Mucosa of rectum (tissue), 2 donors: ENCODE measurements at regions not wholly inside any gene's neighbourhood (a gene's known extent, or its start where the extent isn't known, plus 50 kb on each side); places are given as distances from the start of the nearest gene placed in this dataset.
"Not testable (repeated sequence)": the region's sequence is repeated elsewhere in the genome, so short reads cannot be mapped to it uniquely, and the experiment has no call there.

ENCODE experiments used
- H3K27ac ChIP-seq, 2 donors: one replicate each; pipeline ENCODE4 v1.7.0; 2013; ENCODE audit warnings: inconsistent platforms in 2 of 2, low read depth in 2 of 2, low read length in 2 of 2
- H3K27me3 ChIP-seq, 2 donors: one replicate each; pipeline ENCODE4 v1.7.0; 2013; ENCODE audit warnings: low read length in 2 of 2; ENCODE audit not compliant: control insufficient read depth in 2 of 2, insufficient read depth in 2 of 2
- H3K36me3 ChIP-seq, 2 donors: one replicate each; pipeline ENCODE4 v1.7.0; 2013; ENCODE audit warnings: low read length in 2 of 2; ENCODE audit not compliant: control insufficient read depth in 2 of 2, insufficient read depth in 2 of 2
- H3K4me1 ChIP-seq, 2 donors: one replicate each; pipeline ENCODE4 v1.7.0; 2013; ENCODE audit warnings: low read length in 2 of 2, mild to moderate bottlenecking in 1 of 2; ENCODE audit not compliant: control insufficient read depth in 2 of 2, insufficient read depth in 2 of 2
- H3K4me3 ChIP-seq, 2 donors: one replicate each; pipeline ENCODE4 v1.7.0; 2013; ENCODE audit warnings: low read length in 2 of 2
- H3K9ac ChIP-seq, 2 donors: one replicate each; pipeline ENCODE4 v1.7.0; 2013; ENCODE audit warnings: low read length in 2 of 2, low read depth in 1 of 2, mild to moderate bottlenecking in 1 of 2
- H3K9me3 ChIP-seq, 2 donors: one replicate each; pipeline ENCODE4 v1.7.0; 2013; ENCODE audit warnings: low read length in 2 of 2; ENCODE audit not compliant: control insufficient read depth in 2 of 2
- donor health status: healthy.
- donor health status: Normal muscosa, but diverticular disease.

DNA sequence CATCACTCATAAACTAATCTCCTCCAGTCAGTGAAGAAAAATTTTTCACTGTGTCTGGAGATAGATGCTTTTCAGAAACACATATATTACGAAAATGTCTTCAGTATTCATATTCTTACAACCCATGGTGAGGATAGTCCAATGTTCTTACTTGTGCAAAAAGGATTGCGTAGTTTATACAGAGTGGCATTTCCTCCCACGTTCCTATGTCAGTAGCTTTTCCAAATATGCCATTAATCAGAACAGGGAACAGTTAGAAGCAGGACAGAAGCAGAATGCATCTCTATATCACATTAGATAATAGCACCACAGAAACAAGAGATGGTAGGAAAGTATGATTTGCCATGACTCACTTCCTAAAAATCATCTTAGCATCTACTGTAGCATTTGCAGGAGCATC lies 282.9 kb downstream of the SLITRK5 start:
- Histone ChIP-seq H3K27me3 (no peaks in the 10 kb centered on the region), H3K36me3 (no peaks in the 10 kb centered on the region), H3K4me3 (no peak overlapping the region), H3K4me1 (no peaks in the 10 kb centered on the region), H3K9ac (no peak overlapping the region), H3K27ac (no peak overlapping the region), H3K9me3 (no peaks in the 10 kb centered on the region)

DNA sequence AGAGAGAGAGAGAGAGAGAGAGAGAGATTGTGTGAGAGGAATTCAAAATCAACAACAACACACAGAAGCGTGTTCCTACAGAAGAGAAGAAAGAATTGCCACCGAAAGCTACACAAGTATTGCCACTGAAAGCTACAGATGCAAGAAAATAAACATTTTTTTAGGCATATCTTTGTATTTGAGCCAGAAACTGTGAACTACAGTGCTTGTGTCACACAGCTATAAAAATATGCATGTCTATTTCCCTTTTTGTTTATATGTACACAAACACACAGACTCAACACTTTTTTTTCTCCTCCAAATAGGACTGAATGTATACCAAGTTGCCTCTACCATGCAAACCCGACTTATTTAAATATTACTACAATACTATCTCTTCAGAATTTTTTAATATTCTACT lies 290.4 kb downstream of the SLITRK5 start:
- no peak overlapping the region for H3K9ac ChIP-seq
- H3K4me1 ChIP-seq, result no peaks in the 10 kb centered on the region
- H3K36me3 ChIP-seq, result no peaks in the 10 kb centered on the region
- no peaks in the 10 kb centered on the region for H3K27me3 ChIP-seq
- H3K9me3 ChIP-seq, result no peaks in the 10 kb centered on the region
- H3K27ac ChIP-seq, result no peak overlapping the region
- no peak overlapping the region for H3K4me3 ChIP-seq

DNA sequence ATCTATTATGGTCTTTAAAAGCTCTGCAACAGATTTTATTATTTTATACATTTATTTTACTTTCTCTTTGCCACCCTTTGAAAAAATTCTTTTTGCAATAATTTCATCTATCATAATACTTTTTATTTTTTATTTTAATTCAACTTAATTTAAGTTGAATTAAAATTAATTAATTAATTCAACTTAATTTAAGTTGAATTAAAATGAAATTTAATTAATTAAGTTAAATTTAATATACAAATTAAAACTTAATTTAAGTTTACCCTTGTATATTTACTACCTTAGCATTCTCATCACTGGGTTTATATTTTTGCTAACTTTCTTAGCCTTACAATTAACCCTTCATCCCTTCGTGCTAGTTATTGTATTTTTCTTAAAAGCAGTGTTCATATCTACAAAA lies 301.4 kb downstream of the SLITRK5 start:
- Histone ChIP-seq H3K27me3 (no peaks in the 10 kb centered on the region), H3K36me3 (no peaks in the 10 kb centered on the region), H3K9ac (no peak overlapping the region), H3K4me3 (no peak overlapping the region), H3K27ac (no peak overlapping the region), H3K9me3 (no peaks in the 10 kb centered on the region), H3K4me1 (no peaks in the 10 kb centered on the region)

DNA sequence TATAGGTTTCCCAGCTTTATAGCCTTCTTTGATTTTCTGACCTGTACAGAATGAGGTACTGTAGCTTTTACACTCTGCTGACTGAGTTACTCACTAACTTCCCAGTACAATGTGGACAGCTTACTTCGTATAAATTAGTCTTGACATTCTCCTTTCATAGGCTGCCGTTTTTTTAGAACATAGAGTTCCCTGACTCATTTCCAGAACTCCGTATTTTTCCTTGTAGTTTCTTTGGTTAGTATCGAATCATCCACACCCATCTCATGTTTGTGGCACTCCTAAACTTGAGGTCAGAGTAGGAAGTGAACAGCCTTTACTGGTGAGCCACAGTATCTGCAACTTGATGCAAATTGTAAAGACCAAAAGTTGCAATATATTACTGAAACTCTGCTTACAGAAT lies 303.9 kb downstream of the SLITRK5 start:
- no peak overlapping the region for H3K9ac ChIP-seq
- H3K4me1 ChIP-seq, result no peaks in the 10 kb centered on the region
- no peaks in the 10 kb centered on the region for H3K36me3 ChIP-seq
- no peak overlapping the region for H3K27ac ChIP-seq
- H3K27me3 ChIP-seq, result no peaks in the 10 kb centered on the region
- no peak overlapping the region for H3K4me3 ChIP-seq
- H3K9me3 ChIP-seq, result no peaks in the 10 kb centered on the region

DNA sequence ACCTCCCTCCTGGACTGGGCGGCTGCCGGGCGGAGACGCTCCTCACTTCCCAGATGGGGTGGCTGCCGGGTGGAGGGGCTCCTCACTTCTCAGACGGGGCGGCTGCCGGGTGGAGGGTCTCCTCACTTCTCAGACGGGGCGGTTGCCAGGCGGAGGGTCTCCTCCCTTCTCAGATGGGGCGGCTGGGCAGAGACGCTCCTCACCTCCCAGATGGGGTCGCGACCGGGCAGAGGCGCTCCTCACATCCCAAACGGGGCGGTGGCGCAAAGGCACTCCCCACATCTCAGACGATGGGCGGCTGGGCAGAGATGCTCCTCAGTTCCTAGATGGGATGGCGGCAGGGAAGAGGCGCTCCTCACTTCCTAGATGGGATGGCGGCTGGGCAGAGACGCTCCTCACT lies 305.5 kb downstream of the SLITRK5 start:
- H3K9ac ChIP-seq, H3K9me3 ChIP-seq, H3K4me3 ChIP-seq, H3K27me3 ChIP-seq, H3K36me3 ChIP-seq, H3K4me1 ChIP-seq, H3K27ac ChIP-seq: not testable (repeated sequence)

DNA sequence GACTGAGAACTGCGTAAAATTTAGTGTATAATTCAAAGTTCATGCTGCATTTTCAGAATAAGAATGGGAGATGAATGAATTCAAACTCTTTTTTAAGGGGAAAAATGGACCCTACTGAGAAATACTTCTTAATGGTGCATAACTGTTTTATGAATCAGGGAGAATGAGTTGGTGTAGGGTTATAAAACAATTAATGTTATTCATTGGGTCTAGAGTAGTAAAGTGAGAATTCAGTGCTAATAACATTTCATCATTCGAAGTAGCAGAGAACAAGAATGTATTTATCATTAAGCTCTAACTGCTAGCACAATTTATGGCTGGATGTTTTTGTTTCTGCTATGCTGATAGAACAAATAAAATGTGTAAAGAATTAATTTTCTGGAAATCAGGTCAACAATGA lies 310.2 kb downstream of the SLITRK5 start:
- Histone ChIP-seq H3K9ac (no peak overlapping the region), H3K27me3 (no peaks in the 10 kb centered on the region), H3K4me1 (no peaks in the 10 kb centered on the region), H3K9me3 (no peaks in the 10 kb centered on the region), H3K4me3 (no peak overlapping the region), H3K36me3 (no peaks in the 10 kb centered on the region), H3K27ac (no peak overlapping the region)

DNA sequence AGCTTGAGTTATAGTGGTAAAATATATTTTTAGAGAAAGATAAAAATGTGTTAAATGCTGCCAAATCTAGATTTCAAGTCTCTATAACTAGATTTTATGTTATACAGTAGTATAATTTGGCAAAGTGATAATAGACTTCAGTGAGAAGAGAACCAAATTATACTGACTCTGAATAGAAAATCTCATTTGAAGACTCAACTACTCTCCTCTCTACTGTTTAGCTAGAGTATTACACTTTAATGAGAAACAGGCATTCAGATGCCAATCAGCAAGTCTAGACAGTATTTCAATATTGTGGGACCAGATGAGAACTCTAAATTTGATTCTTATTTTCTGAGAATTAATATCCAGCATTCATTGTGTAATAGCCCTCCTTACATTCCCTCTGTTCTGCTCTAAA lies 311.2 kb downstream of the SLITRK5 start:
- Histone ChIP-seq H3K36me3 (no peaks in the 10 kb centered on the region), H3K9me3 (no peaks in the 10 kb centered on the region), H3K27ac (no peak overlapping the region), H3K4me1 (no peaks in the 10 kb centered on the region), H3K27me3 (no peaks in the 10 kb centered on the region), H3K9ac (no peak overlapping the region), H3K4me3 (no peak overlapping the region)

DNA sequence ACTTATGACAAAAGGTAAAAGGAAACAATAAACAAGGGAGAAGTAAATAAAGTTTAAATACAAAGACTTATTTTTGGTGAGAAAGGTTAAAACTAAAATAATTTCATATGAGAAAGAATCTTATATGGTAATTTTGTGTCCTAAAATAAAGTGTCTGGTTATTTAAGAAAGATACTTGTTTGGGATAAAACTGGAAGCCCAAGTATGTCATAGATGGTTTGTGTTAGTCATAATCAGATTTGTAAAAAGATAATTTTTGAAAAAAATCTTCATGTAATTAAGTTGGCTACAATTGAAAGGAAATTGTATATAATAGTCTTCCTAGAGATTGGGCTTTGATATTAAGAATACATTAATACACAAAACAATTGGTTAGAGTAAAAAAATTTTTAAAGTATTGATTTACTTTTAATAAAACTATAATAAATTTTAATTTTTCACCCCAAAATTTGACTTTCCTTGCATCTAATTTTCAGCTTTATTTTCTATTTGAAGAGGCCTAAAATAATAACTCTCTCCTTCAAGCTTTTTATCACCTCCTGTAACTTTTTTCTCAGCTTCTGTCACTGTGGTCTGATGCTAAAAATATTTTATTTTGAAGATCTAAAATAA lies 315.6 kb downstream of the SLITRK5 start:
- no peak overlapping the region for H3K4me3 ChIP-seq
- no peaks in the 10 kb centered on the region for H3K27me3 ChIP-seq
- no peaks in the 10 kb centered on the region for H3K9me3 ChIP-seq
- H3K4me1 ChIP-seq, result no peaks in the 10 kb centered on the region
- H3K36me3 ChIP-seq, result no peaks in the 10 kb centered on the region
- H3K27ac ChIP-seq, result no peak overlapping the region
- H3K9ac ChIP-seq, result no peak overlapping the region

DNA sequence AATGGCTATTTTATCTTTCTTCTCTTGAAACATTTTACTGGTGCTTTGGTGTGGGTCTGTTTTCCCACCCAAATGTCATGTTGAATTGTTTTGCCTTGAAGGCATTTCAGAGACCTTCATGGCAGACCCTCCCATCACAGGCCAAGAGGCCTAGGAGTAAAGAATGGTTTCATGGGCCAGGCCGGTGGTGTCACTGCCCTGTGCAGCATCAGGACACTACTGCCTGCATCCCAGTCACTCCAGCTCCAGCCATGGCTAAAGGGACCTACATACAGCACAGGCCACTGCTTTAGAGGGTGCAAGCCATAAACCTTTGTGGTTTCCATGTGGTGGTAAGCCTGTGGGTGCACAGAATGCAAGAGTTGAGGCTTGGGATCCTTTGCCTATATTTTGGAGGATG lies 326.9 kb downstream of the SLITRK5 start:
- Histone ChIP-seq H3K9ac (no peak overlapping the region), H3K4me1 (no peaks in the 10 kb centered on the region), H3K36me3 (no peaks in the 10 kb centered on the region), H3K4me3 (no peak overlapping the region), H3K9me3 (no peaks in the 10 kb centered on the region), H3K27me3 (no peaks in the 10 kb centered on the region), H3K27ac (no peak overlapping the region)

DNA sequence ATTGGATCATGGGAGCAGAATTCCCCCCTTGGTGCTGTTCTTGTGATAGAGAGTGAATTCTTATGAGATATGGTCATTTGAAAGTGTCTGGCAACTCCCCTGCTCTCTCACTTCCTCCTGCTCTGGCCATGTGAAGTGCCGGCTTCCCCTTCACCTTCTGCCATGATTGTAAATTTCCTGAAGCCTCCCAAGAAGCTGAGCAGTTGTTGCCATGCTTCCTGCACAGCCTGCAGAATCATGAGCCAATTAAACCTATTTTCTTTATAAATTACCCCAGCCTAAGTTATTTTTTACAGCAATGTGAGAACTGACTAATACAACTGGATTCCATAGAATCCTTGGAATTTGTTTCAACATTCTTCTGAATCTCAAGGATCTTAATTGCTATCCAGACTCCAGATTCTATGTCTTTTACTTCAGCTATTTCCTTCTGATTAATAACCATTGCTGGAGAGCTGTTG lies 328.1 kb downstream of the SLITRK5 start:
- H3K9me3 ChIP-seq, result no peaks in the 10 kb centered on the region
- no peaks in the 10 kb centered on the region for H3K27me3 ChIP-seq
- H3K4me3 ChIP-seq, result no peak overlapping the region
- no peaks in the 10 kb centered on the region for H3K4me1 ChIP-seq
- H3K27ac ChIP-seq, result no peak overlapping the region
- no peaks in the 10 kb centered on the region for H3K36me3 ChIP-seq
- no peak overlapping the region for H3K9ac ChIP-seq

DNA sequence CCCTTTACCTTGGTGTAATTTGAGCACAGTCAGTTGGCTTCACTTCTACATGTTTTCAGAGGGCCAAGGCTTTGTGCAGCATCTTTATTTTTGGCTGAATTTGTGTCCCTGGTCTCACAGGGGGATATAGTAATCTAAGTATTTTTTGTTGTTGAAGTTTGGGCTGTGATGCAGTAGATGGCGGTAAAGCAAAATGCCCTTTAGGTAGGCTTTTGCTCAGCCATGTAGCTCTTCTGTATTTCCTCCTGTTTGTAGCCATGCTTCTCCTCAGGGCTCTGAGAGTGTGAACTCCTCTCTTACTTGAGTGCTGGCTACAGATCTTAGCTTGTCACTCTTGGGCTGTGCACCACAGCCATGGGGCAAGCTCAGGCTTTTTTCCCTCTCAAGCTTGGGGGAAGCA lies 328.6 kb downstream of the SLITRK5 start:
- Histone ChIP-seq H3K27me3 (no peaks in the 10 kb centered on the region), H3K36me3 (no peaks in the 10 kb centered on the region), H3K27ac (no peak overlapping the region), H3K4me1 (no peaks in the 10 kb centered on the region), H3K4me3 (no peak overlapping the region), H3K9ac (no peak overlapping the region), H3K9me3 (no peaks in the 10 kb centered on the region)
